HepG2 (cell line): ENCODE measurements at regions not wholly inside any gene's neighbourhood (a gene's known extent, or its start where the extent isn't known, plus 50 kb on each side); places are given as distances from the start of the nearest gene placed in this dataset.
A peak's percentile ranks its signal among the peaks of the same experiment; 100 is the strongest.

Source experiments
- ARNT2 ChIP-seq: sonication (generic); formaldehyde crosslinking; IDR thresholded peaks from 2 replicates; pipeline ENCODE4 v1.8.0; 2022; ENCODE audit warnings: mild to moderate bottlenecking, low read depth, missing genetic modification reagents, moderate library complexity
- BCL6 ChIP-seq: IDR thresholded peaks from 2 replicates; pipeline ENCODE4 v1.6.1; 2016; ENCODE audit warnings: missing genetic modification reagents, missing compliant biosample characterization
- GATAD2A ChIP-seq: IDR thresholded peaks from 2 replicates; pipeline ENCODE4 v1.6.1; 2016
- GFI1 ChIP-seq: sonication (generic); formaldehyde crosslinking; IDR thresholded peaks from 2 replicates; pipeline ENCODE4 v1.5.0; 2020; ENCODE audit warnings: missing genetic modification reagents, mild to moderate bottlenecking, borderline replicate concordance
- HOXA9 ChIP-seq: sonication (generic); formaldehyde crosslinking; IDR thresholded peaks from 2 replicates; pipeline ENCODE4 v1.8.1; 2022; ENCODE audit warnings: missing genetic modification reagents, mild to moderate bottlenecking, moderate library complexity, borderline replicate concordance
- MAFK ChIP-seq, 2 experiments: IDR thresholded peaks in 1 of 2; conservative IDR thresholded peaks in 1 of 2; 2 replicates each; pipeline ENCODE4 v1.6.1; 2011; ENCODE audit warnings: improper control_type of control experiment in 2 of 2, low read length in 2 of 2
- MED1 ChIP-seq: sonication (generic); formaldehyde crosslinking; IDR thresholded peaks from 2 replicates; pipeline ENCODE4 v1.4.0; 2020; ENCODE audit warnings: missing genetic modification reagents
- MIER3 ChIP-seq: IDR thresholded peaks from 2 replicates; pipeline ENCODE4 v1.6.1; 2016; ENCODE audit warnings: missing compliant biosample characterization, borderline replicate concordance
- NKX3-1 ChIP-seq: sonication (generic); formaldehyde crosslinking; IDR thresholded peaks from 2 replicates; pipeline ENCODE4 v1.5.0; 2020; ENCODE audit warnings: missing genetic modification reagents
- RARA ChIP-seq: IDR thresholded peaks from 2 replicates; pipeline ENCODE4 v1.6.1; 2016; ENCODE audit warnings: missing genetic modification reagents, missing compliant biosample characterization
- RFX5 ChIP-seq: IDR thresholded peaks from 2 replicates; pipeline ENCODE4 v1.6.1; 2011; ENCODE audit warnings: low read depth, low read length, improper control_type of control experiment
- RXRA ChIP-seq: sonication (generic); formaldehyde crosslinking; IDR thresholded peaks from 2 replicates; pipeline ENCODE4 v1.5.1; 2020; ENCODE audit warnings: missing genetic modification reagents
- SOX5 ChIP-seq: IDR thresholded peaks from 2 replicates; pipeline ENCODE4 v1.6.1; 2016; ENCODE audit warnings: borderline replicate concordance
- SRY ChIP-seq: sonication (generic); formaldehyde crosslinking; IDR thresholded peaks from 2 replicates; pipeline ENCODE4 v1.8.0; 2022; ENCODE audit warnings: mild to moderate bottlenecking, missing genetic modification reagents
- TARDBP ChIP-seq: sonication (generic); formaldehyde crosslinking; IDR thresholded peaks from 2 replicates; pipeline ENCODE4 v1.8.0; 2022; ENCODE audit warnings: mild to moderate bottlenecking, missing genetic modification reagents
- TCF7 ChIP-seq: sonication (generic); IDR thresholded peaks from 2 replicates; pipeline ENCODE4 v1.6.1; 2016; ENCODE audit warnings: antibody characterized with exemption, low read depth
- XBP1 ChIP-seq: sonication (generic); formaldehyde crosslinking; IDR thresholded peaks from 2 replicates; pipeline ENCODE4 v1.5.0; 2020; ENCODE audit warnings: missing genetic modification reagents
- ZMYM3 ChIP-seq: sonication (generic); formaldehyde crosslinking; IDR thresholded peaks from 2 replicates; pipeline ENCODE4 v1.5.1; 2020; ENCODE audit warnings: mild to moderate bottlenecking, missing genetic modification reagents
- ZMYM4 ChIP-seq: sonication (generic); formaldehyde crosslinking; IDR thresholded peaks from 2 replicates; pipeline ENCODE4 v1.8.1; 2023; ENCODE audit warnings: mild to moderate bottlenecking, missing genetic modification reagents
- ZNF510 ChIP-seq: sonication (generic); formaldehyde crosslinking; IDR thresholded peaks from 2 replicates; pipeline ENCODE4 v1.4.0; 2020; ENCODE audit warnings: low read depth, mild to moderate bottlenecking, missing genetic modification reagents
- ZNF546 ChIP-seq: sonication (generic); formaldehyde crosslinking; conservative IDR thresholded peaks from 2 replicates; pipeline ENCODE4 v1.8.1; 2023; ENCODE audit warnings: mild to moderate bottlenecking, missing genetic modification reagents
- ZNF83 ChIP-seq: sonication (generic); formaldehyde crosslinking; IDR thresholded peaks from 2 replicates; pipeline ENCODE4 v1.4.0; 2020; ENCODE audit warnings: missing genetic modification reagents, mild to moderate bottlenecking, borderline replicate concordance
- TF ChIP-seq, protein P1 (sequence below): sonication (generic); formaldehyde crosslinking; IDR thresholded peaks from 2 replicates; pipeline ENCODE4 v1.8.0; 2022; ENCODE audit warnings: mild to moderate bottlenecking, missing genetic modification reagents; ENCODE audit not compliant: insufficient replicate concordance
- TF ChIP-seq, protein P2 (sequence below): sonication (generic); formaldehyde crosslinking; conservative IDR thresholded peaks from 2 replicates; pipeline ENCODE4 v1.8.1; 2023; ENCODE audit warnings: missing genetic modification reagents
- TF ChIP-seq, protein P3 (sequence below): conservative IDR thresholded peaks from 2 replicates; pipeline ENCODE4 v1.6.1; 2018; ENCODE audit warnings: missing genetic modification reagents
- TF ChIP-seq, protein P4 (sequence below): sonication (generic); formaldehyde crosslinking; IDR thresholded peaks from 2 replicates; pipeline ENCODE4 v1.9.0; 2021; ENCODE audit warnings: missing genetic modification reagents, borderline replicate concordance
- TF ChIP-seq, protein P5 (sequence below): IDR thresholded peaks from 2 replicates; pipeline ENCODE4 v1.6.1; 2016; ENCODE audit warnings: mild to moderate bottlenecking

DNA sequence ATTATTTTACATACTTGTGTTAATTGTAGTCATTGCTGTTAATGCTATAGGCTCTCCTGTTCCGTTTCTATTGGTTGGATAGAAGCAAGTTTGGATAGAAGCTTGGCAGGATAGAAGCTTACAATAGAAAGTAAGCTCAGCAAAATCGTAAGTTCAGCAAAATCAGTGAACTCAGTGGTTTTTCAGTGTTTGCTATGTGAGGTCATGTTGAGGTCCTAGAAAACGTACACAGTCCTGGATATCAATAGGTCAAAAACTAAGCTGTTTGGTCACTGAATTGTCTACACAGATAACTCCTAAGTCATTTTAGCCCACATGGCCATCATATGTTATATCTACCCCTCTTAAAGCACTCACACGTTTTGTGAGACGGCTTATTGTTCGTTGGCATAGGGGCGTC, 299.4 kb downstream of the MAN2A1 start (continued):
- TF ChIP-seq, protein P1, sequence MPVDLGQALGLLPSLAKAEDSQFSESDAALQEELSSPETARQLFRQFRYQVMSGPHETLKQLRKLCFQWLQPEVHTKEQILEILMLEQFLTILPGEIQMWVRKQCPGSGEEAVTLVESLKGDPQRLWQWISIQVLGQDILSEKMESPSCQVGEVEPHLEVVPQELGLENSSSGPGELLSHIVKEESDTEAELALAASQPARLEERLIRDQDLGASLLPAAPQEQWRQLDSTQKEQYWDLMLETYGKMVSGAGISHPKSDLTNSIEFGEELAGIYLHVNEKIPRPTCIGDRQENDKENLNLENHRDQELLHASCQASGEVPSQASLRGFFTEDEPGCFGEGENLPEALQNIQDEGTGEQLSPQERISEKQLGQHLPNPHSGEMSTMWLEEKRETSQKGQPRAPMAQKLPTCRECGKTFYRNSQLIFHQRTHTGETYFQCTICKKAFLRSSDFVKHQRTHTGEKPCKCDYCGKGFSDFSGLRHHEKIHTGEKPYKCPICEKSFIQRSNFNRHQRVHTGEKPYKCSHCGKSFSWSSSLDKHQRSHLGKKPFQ (CRISPR knock-in tag): no peak
- TF ChIP-seq, protein P2, sequence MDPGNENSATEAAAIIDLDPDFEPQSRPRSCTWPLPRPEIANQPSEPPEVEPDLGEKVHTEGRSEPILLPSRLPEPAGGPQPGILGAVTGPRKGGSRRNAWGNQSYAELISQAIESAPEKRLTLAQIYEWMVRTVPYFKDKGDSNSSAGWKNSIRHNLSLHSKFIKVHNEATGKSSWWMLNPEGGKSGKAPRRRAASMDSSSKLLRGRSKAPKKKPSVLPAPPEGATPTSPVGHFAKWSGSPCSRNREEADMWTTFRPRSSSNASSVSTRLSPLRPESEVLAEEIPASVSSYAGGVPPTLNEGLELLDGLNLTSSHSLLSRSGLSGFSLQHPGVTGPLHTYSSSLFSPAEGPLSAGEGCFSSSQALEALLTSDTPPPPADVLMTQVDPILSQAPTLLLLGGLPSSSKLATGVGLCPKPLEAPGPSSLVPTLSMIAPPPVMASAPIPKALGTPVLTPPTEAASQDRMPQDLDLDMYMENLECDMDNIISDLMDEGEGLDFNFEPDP (CRISPR knock-in tag): no peak
- TF ChIP-seq, protein P3, sequence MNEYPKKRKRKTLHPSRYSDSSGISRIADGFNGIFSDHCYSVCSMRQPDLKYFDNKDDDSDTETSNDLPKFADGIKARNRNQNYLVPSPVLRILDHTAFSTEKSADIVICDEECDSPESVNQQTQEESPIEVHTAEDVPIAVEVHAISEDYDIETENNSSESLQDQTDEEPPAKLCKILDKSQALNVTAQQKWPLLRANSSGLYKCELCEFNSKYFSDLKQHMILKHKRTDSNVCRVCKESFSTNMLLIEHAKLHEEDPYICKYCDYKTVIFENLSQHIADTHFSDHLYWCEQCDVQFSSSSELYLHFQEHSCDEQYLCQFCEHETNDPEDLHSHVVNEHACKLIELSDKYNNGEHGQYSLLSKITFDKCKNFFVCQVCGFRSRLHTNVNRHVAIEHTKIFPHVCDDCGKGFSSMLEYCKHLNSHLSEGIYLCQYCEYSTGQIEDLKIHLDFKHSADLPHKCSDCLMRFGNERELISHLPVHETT (CRISPR knock-in tag): no peak
- TF ChIP-seq ARNT2 (0 out of 2 replicates have a peak, but pooled peaks have one; percentile 27), MAFK (conservative IDR thresholded peaks at IDR 0.05 in 1 of 2, IDR thresholded peaks at IDR 0.05 in 1 of 2; ENCODE audit: low read length in 2 of 2) (peak; percentile 84 to 95), NKX3-1 (CRISPR knock-in tag) (no peak), SRY (CRISPR knock-in tag) (no peak), MIER3 (CRISPR knock-in tag) (peak; percentile 40; the same call in 1 of the 2 replicates), GATAD2A (CRISPR knock-in tag) (peak; percentile 84), HOXA9 (CRISPR knock-in tag) (no peak), MED1 (CRISPR knock-in tag) (peak; percentile 90), ZMYM3 (CRISPR knock-in tag) (peak; percentile 28; the same call in 1 of the 2 replicates), XBP1 (CRISPR knock-in tag) (no peak), RARA (CRISPR knock-in tag) (peak; percentile 99), GFI1 (CRISPR knock-in tag) (peak; percentile 73; the same call in 1 of the 2 replicates), BCL6 (CRISPR knock-in tag) (peak; percentile 90), RFX5 (no peak), TCF7 (no peak), ZNF83 (no peak), ZNF510 (CRISPR knock-in tag) (no peak), RXRA (CRISPR knock-in tag) (no peak; the same call in 1 of the 2 replicates), SOX5 (CRISPR knock-in tag) (peak; percentile 71), ZNF546 (CRISPR knock-in tag) (no peak), ZMYM4 (CRISPR knock-in tag) (peak; percentile 93), TARDBP (peak; percentile 51; the same call in 1 of the 2 replicates)
- TF ChIP-seq, protein P4, sequence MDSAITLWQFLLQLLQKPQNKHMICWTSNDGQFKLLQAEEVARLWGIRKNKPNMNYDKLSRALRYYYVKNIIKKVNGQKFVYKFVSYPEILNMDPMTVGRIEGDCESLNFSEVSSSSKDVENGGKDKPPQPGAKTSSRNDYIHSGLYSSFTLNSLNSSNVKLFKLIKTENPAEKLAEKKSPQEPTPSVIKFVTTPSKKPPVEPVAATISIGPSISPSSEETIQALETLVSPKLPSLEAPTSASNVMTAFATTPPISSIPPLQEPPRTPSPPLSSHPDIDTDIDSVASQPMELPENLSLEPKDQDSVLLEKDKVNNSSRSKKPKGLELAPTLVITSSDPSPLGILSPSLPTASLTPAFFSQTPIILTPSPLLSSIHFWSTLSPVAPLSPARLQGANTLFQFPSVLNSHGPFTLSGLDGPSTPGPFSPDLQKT (CRISPR knock-in tag): no peak
- TF ChIP-seq, protein P5, sequence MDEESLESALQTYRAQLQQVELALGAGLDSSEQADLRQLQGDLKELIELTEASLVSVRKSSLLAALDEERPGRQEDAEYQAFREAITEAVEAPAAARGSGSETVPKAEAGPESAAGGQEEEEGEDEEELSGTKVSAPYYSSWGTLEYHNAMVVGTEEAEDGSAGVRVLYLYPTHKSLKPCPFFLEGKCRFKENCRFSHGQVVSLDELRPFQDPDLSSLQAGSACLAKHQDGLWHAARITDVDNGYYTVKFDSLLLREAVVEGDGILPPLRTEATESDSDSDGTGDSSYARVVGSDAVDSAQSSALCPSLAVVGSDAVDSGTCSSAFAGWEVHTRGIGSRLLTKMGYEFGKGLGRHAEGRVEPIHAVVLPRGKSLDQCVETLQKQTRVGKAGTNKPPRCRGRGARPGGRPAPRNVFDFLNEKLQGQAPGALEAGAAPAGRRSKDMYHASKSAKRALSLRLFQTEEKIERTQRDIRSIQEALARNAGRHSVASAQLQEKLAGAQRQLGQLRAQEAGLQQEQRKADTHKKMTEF: peak; percentile 40; the same call in 1 of the 2 replicates
